GM10248 (cell line): ENCODE measurements at regions not wholly inside any gene's neighbourhood (a gene's known extent, or its start where the extent isn't known, plus 50 kb on each side); places are given as distances from the start of the nearest gene placed in this dataset.

Source experiments
- CTCF ChIA-PET: fragments of 300-600 bp; sonication (Branson Sonifier 250); formaldehyde crosslinking; extraction: SDS; loops from one replicate; lab custom pipeline; 2021; ENCODE audit warnings: antibody characterized with exemption; lab: Yijun Ruan, JAX
- POLR2A ChIA-PET: fragments of 350-650 bp; sonication (Branson Sonifier 250); formaldehyde crosslinking; extraction: SDS; loops from one replicate; lab custom pipeline; 2020; ENCODE audit warnings: antibody characterized with exemption; lab: Yijun Ruan, JAX
- DNase-seq: peaks from one replicate; pipeline ENCODE4 v3.0.0; 2012; ENCODE audit errors: extremely low spot score
- TF ChIP-seq, protein P1 (sequence below): IDR thresholded peaks from 2 replicates; pipeline ENCODE4 v1.5.1; 2012; ENCODE audit warnings: mild to moderate bottlenecking, low read depth; ENCODE audit errors: extremely low read depth, missing control alignments, control extremely low read depth

GRCh38 chr2:223166983-223167650 is 115.1 kb downstream of the KCNE4 start:
- DNase-seq, result no peak
- CTCF ChIA-PET, result no interaction called here
- TF ChIP-seq, protein P1, sequence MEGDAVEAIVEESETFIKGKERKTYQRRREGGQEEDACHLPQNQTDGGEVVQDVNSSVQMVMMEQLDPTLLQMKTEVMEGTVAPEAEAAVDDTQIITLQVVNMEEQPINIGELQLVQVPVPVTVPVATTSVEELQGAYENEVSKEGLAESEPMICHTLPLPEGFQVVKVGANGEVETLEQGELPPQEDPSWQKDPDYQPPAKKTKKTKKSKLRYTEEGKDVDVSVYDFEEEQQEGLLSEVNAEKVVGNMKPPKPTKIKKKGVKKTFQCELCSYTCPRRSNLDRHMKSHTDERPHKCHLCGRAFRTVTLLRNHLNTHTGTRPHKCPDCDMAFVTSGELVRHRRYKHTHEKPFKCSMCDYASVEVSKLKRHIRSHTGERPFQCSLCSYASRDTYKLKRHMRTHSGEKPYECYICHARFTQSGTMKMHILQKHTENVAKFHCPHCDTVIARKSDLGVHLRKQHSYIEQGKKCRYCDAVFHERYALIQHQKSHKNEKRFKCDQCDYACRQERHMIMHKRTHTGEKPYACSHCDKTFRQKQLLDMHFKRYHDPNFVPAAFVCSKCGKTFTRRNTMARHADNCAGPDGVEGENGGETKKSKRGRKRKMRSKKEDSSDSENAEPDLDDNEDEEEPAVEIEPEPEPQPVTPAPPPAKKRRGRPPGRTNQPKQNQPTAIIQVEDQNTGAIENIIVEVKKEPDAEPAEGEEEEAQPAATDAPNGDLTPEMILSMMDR, result no peak
- POLR2A ChIA-PET, result no interaction called here

DNA sequence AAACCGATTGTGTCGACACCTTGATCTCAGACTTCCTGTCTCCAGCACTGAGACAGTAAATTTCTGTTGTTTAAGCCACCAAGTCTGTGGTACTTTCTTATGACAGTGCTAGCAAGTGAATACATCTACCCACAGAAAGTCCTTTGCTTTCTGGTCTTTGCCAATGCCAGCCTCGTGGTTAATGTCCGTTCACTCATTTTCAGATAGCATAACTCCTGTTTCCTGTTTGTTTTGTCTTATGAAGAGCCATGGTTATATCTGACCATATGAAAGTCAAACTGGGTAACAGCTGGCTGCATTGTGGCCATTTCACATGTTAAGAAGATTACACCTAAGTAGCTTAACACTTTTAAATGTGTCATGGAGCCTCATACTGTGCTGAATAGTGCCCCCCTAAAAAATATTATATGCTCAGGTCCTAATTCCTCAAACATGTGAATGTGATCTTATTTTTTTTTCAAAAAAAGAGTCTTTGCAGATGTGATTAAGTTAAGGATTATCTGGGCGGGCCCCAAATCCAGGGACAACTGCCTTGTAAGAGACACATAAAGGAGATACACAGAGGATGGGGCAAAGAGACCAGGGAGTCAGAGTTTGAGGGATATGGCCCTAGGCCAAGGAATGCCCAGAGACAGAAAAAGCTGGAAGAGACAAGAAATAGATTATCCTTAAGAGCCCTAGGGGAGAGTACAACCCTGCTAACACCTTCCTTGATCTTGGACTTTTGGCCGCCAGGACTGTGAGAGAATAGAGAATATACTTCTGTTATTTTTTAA is 118.0 kb downstream of the KCNE4 start:
- TF ChIP-seq, protein P1, result no peak
- ChIA-PET POLR2A (no interaction called here), CTCF (no interaction called here)
- DNase-seq, result no peak

DNA sequence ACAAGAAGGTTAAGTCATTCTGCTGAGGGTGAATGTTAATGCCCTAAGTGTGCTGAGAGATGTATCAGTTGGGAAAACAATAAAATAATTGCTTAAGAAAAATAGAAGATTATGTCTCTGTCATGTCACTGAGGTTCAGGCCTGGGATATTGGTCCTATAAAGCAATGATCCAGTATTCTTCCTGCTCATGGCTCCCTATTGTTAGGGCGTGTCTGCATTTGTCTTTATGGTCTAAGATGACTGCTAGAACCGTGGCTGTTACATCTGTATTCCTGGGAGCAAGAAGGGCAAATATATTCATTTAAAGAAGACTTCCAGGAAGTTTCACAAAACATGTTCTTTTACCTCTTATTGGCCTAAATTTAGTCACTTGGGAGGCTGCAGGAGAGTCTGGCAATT is 125.0 kb downstream of the KCNE4 start:
- POLR2A ChIA-PET, result no interaction called here
- TF ChIP-seq, protein P1, result no peak
- CTCF ChIA-PET, result no interaction called here
- no peak for DNase-seq

- ChIA-PET CTCF (no interaction called here), POLR2A (no interaction called here)
- TF ChIP-seq, protein P1, result no peak
- DNase-seq, result no peak
These were observed 128.5 kb downstream of the KCNE4 start for GRCh38 chr2:223180463-223180862.

DNA sequence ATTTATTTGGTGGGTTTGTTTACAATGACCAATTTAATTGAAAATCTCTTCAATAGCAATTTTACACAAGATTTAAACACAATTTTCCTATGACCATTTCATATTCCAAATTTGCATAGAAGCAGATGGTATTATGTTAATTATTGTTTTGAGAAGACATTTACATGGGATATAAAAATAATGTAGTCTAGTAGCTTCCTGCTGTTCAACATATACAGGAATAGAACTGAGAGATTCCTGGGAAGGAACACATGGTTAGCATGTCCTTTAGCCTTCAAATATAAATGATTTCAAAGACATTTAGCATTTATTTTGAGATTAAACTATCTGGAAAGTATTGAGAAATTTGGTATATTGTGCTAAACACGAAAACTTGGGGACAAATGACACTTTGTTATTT is 129.6 kb downstream of the KCNE4 start:
- ChIA-PET CTCF (no interaction called here), POLR2A (no interaction called here)
- TF ChIP-seq, protein P1, result no peak
- DNase-seq, result no peak

- DNase-seq, result no peak
- TF ChIP-seq, protein P1, result no peak
- ChIA-PET POLR2A (no interaction called here), CTCF (interaction anchor here (1.0 kb wide), 1 partner anchor 8 kb away, joined by 3 read pairs; no protein-coding TSS in a partner anchor)
These were observed 130.4 kb downstream of the KCNE4 start for GRCh38 chr2:223182356-223182755.
